Type B pancreatic cell (in vitro differentiated cells): ENCODE measurements at regions not wholly inside any gene's neighbourhood (a gene's known extent, or its start where the extent isn't known, plus 50 kb on each side); places are given as distances from the start of the nearest gene placed in this dataset.

Experiments used
- DNase-seq: peaks from one replicate; pipeline ENCODE4 v3.0.0; 2021; ENCODE audit warnings: mixed read lengths; ENCODE audit not compliant: unreplicated experiment; ENCODE audit errors: extremely low spot score
- H3K27ac Mint-ChIP-seq: 2 replicates; pipeline ENCODE4 v1.8.0; 2021; ENCODE audit warnings: mild to moderate bottlenecking, mixed read lengths
- H3K27me3 Mint-ChIP-seq: 2 replicates; pipeline ENCODE4 v1.8.0; 2021; ENCODE audit warnings: mixed read lengths
- H3K36me3 Mint-ChIP-seq: 2 replicates; pipeline ENCODE4 v1.8.0; 2021; ENCODE audit warnings: mixed read lengths
- H3K4me1 Mint-ChIP-seq: one replicate; pipeline ENCODE4 v1.8.0; 2021; ENCODE audit warnings: mixed read lengths; ENCODE audit not compliant: unreplicated experiment
- H3K4me3 Mint-ChIP-seq: 2 replicates; pipeline ENCODE4 v1.8.0; 2021; ENCODE audit warnings: mild to moderate bottlenecking, mixed read lengths
- H3K9me3 Mint-ChIP-seq: 2 replicates; pipeline ENCODE4 v1.8.0; 2021; ENCODE audit warnings: mixed read lengths
- TF ChIP-seq, protein P1 (sequence below): fragments of 200-600 bp; sonication (generic); conservative IDR thresholded peaks from 2 replicates; pipeline ENCODE4 v1.5.0; 2021; ENCODE audit warnings: antibody characterized with exemption, mild to moderate bottlenecking

DNA sequence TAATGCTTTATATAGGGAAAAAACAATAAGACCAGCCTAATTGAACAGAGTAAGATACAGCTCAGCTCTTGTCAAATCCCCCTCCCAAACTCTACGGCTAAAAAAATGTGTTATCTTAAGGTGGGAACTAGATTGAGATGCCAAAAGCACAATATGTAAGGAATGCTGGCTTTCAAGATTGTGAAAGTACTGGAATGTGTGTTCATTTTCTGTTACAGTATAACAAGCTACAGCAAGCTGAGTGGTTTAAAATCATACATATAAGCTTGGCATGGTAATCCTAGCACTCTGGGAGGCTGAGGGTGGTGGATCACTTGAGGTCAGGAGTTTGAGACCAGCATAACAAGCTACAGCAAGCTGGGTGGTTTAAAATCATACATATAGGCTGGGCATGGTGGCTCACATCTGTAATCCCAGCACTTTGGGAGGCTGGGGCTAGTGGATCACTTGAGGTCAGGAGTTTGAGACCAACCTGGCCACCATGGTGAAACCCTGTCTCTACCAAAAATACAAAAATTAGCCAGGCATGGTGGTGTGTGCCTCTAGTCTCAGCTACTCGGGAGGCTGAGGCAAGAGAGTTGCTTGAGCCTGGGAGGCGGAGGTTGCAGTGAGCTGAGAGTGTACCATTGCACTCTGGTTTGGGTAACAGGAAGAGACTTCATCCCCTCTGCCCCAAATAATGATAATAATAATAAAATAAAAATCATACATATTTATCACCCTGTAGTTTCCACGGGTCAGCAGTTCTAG lies 297.7 kb downstream of the DOK5 start:
- peak overlapping the region; percentile 32 for H3K27ac Mint-ChIP-seq
- DNase-seq = no peak
- H3K4me3 Mint-ChIP-seq = no peak overlapping the region
- H3K27me3 Mint-ChIP-seq = peaks cover under 1% of the 10 kb centered on the region
- no peaks in the 10 kb centered on the region for H3K9me3 Mint-ChIP-seq
- H3K4me1 Mint-ChIP-seq = no peaks in the 10 kb centered on the region
- TF ChIP-seq, protein P1, sequence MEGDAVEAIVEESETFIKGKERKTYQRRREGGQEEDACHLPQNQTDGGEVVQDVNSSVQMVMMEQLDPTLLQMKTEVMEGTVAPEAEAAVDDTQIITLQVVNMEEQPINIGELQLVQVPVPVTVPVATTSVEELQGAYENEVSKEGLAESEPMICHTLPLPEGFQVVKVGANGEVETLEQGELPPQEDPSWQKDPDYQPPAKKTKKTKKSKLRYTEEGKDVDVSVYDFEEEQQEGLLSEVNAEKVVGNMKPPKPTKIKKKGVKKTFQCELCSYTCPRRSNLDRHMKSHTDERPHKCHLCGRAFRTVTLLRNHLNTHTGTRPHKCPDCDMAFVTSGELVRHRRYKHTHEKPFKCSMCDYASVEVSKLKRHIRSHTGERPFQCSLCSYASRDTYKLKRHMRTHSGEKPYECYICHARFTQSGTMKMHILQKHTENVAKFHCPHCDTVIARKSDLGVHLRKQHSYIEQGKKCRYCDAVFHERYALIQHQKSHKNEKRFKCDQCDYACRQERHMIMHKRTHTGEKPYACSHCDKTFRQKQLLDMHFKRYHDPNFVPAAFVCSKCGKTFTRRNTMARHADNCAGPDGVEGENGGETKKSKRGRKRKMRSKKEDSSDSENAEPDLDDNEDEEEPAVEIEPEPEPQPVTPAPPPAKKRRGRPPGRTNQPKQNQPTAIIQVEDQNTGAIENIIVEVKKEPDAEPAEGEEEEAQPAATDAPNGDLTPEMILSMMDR = no peak
- H3K36me3 Mint-ChIP-seq = no peaks in the 10 kb centered on the region

DNA sequence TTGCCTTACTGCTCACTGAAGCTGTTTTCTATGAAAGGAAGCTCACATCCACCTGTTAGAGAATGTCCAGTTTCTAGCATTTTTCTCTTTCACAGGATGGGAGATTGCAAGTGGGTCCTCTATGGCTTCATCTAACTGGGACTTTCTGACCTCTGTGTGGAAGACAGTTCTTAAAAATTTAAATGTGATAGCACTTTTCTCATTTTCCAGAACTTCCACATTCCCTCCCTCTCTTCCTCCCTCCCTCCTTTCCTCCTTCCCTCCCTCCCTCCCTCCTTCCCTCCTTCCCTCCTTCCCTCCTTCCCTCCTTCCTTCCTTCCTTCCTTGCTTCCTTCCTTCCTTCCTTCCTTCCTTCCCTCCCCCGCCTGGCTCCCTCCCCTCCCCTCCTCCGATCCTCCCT lies 291.1 kb downstream of the DOK5 start:
- H3K27ac Mint-ChIP-seq = no peak overlapping the region
- no peaks in the 10 kb centered on the region for H3K4me1 Mint-ChIP-seq
- no peaks in the 10 kb centered on the region for H3K36me3 Mint-ChIP-seq
- TF ChIP-seq, protein P1 = no peak
- no peaks in the 10 kb centered on the region for H3K9me3 Mint-ChIP-seq
- no peak overlapping the region for H3K4me3 Mint-ChIP-seq
- no peak for DNase-seq
- H3K27me3 Mint-ChIP-seq = no peaks in the 10 kb centered on the region

DNA sequence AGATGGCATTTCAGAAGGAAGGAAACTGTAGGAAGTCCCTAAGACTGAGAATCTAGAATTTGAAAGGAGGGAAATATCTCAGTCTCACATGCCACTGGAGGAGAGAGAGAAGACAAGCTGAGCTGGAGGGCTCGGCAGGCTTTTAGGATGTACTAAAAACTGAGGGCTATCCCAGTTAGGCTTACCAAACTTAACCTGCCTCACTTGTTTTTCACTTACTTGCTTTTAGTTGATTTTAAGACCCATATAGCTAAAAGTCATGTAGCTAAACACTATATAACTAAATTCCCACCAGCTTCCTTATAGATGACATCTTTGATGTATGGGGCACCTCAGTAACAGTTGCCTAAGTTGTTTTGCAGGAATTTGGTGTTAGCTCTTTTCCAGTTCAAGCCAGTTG lies 288.0 kb downstream of the DOK5 start:
- no peak overlapping the region for H3K27ac Mint-ChIP-seq
- DNase-seq = no peak

DNA sequence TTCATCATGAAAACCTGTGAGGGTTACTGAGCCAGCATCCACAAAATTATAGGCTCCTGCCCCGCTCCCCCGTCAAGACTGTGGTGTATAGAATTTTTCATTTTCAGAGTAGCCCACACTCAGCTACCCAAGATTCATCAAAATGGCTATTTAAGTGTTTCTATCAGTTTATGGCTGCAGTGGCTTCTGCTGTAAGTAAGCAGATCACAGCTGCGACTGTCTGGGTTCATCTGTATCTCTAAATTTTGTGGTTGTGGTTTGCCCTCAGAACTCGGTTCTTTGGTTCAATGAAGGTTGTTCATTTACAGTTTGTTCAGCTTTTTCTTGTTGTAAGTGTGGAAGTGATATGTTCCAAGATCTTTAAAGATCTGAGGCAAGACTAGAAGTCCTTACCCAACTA lies 284.2 kb downstream of the DOK5 start:
- TF ChIP-seq, protein P1 = no peak
- H3K36me3 Mint-ChIP-seq = no peaks in the 10 kb centered on the region

More for the DNA sequence above, 288.0 kb downstream of the DOK5 start:
- Mint-ChIP-seq H3K4me3 (no peak overlapping the region), H3K4me1 (no peaks in the 10 kb centered on the region), H3K27me3 (no peaks in the 10 kb centered on the region), H3K36me3 (no peaks in the 10 kb centered on the region), H3K9me3 (no peaks in the 10 kb centered on the region)
- TF ChIP-seq, protein P1 = no peak

DNA sequence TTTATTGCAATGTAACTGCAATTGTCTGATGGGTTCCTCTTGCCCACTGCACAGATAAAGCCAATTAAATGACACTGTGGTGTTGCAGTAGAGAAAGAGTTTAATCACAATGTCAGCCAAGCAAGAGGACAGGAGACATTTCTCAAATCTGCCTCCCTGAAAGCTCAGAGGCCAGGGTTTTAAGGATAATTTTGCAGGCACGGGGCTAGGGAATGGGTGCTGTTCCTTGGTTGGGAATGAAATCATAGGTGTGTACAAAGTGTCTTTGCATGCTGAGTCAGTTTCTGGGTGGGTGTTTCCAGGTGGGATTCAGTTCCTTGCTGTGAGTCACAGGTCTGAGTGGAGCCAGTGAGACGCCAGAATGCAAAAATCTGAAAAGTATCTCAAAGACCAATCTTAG lies 271.4 kb downstream of the DOK5 start:
- Mint-ChIP-seq H3K9me3 (peaks cover 7% of the 10 kb centered on the region), H3K27me3 (peaks cover 3% of the 10 kb centered on the region), H3K4me1 (no peaks in the 10 kb centered on the region), H3K4me3 (no peak overlapping the region), H3K27ac (no peak overlapping the region), H3K36me3 (no peaks in the 10 kb centered on the region)
- TF ChIP-seq, protein P1 = no peak
- DNase-seq = no peak

More for the DNA sequence above, 284.2 kb downstream of the DOK5 start:
- H3K27ac Mint-ChIP-seq = no peak overlapping the region
- no peak overlapping the region for H3K4me3 Mint-ChIP-seq
- H3K9me3 Mint-ChIP-seq = no peaks in the 10 kb centered on the region
- no peak for DNase-seq
- H3K4me1 Mint-ChIP-seq = no peaks in the 10 kb centered on the region
- H3K27me3 Mint-ChIP-seq = no peaks in the 10 kb centered on the region
